Neural progenitor cell (in vitro differentiated cells): ENCODE measurements at regions not wholly inside any gene's neighbourhood (a gene's known extent, or its start where the extent isn't known, plus 50 kb on each side); places are given as distances from the start of the nearest gene placed in this dataset.

ENCODE experiments used
- CTCF ChIP-seq: fragments of 200-600 bp; sonication (generic); IDR thresholded peaks from 2 replicates; pipeline ENCODE4 v1.5.1; 2017; ENCODE audit warnings: antibody characterized with exemption, mild to moderate bottlenecking
- EZH2 ChIP-seq: fragments of 200-600 bp; sonication (generic); IDR thresholded peaks from 2 replicates; pipeline ENCODE4 v1.6.1; 2017; ENCODE audit warnings: antibody characterized with exemption, mild to moderate bottlenecking, moderate library complexity
- EZH2phosphoT487 ChIP-seq: fragments of 200-600 bp; sonication (generic); IDR thresholded peaks from 2 replicates; pipeline ENCODE4 v1.6.1; 2017; ENCODE audit warnings: antibody characterized with exemption

GRCh38 chr4:46645126-46645525, 255.2 kb upstream of the GABRA2 start:
- no peak for TF ChIP-seq CTCF
- no peak for TF ChIP-seq EZH2phosphoT487
- TF ChIP-seq EZH2: no peak
